WTC11 (cell line): ENCODE measurements at regions not wholly inside any gene's neighbourhood (a gene's known extent, or its start where the extent isn't known, plus 50 kb on each side); places are given as distances from the start of the nearest gene placed in this dataset.

Source experiments
- ATF1 ChIP-seq: sonication (generic); formaldehyde crosslinking; IDR thresholded peaks from 2 replicates; pipeline ENCODE4 v1.8.1; 2023; ENCODE audit warnings: mild to moderate bottlenecking, moderate library complexity, missing genetic modification reagents
- CTCF ChIP-seq: fragments of 200-600 bp; IDR thresholded peaks from 2 replicates; pipeline ENCODE4 v1.8.0; 2022; ENCODE audit warnings: antibody characterized with exemption
- ELF4 ChIP-seq: sonication (generic); formaldehyde crosslinking; IDR thresholded peaks from 2 replicates; pipeline ENCODE4 v1.8.1; 2022; ENCODE audit warnings: low read depth, mild to moderate bottlenecking, moderate library complexity, missing genetic modification reagents
- IRF1 ChIP-seq: sonication (generic); formaldehyde crosslinking; IDR thresholded peaks from 2 replicates; pipeline ENCODE4 v1.8.0; 2023; ENCODE audit warnings: missing genetic modification reagents
- NFATC4 ChIP-seq: fragments of 250-450 bp; sonication (Bioruptor Pico); IDR thresholded peaks from 2 replicates; pipeline ENCODE4 v1.9.0; 2021; ENCODE audit warnings: mild to moderate bottlenecking
- TCF7 ChIP-seq: sonication (generic); formaldehyde crosslinking; IDR thresholded peaks from 2 replicates; pipeline ENCODE4 v1.8.0; 2022; ENCODE audit warnings: mild to moderate bottlenecking, low read depth, missing genetic modification reagents, moderate library complexity
- USF2 ChIP-seq: sonication (generic); formaldehyde crosslinking; IDR thresholded peaks from 2 replicates; pipeline ENCODE4 v1.8.1; 2023; ENCODE audit warnings: mild to moderate bottlenecking, missing genetic modification reagents, moderate library complexity
- TF ChIP-seq, protein P1 (sequence below): fragments of 250-450 bp; sonication (Bioruptor Pico); IDR thresholded peaks from 2 replicates; pipeline ENCODE4 v1.9.0; 2021; ENCODE audit warnings: mild to moderate bottlenecking
- TF ChIP-seq, protein P2 (sequence below): sonication (generic); formaldehyde crosslinking; conservative IDR thresholded peaks from 2 replicates; pipeline ENCODE4 v1.8.1; 2022; ENCODE audit warnings: mild to moderate bottlenecking, missing genetic modification reagents

- TF ChIP-seq IRF1 (CRISPR knock-in tag) (no peak), ATF1 (CRISPR knock-in tag) (no peak), CTCF (no peak), USF2 (no peak), ELF4 (CRISPR knock-in tag) (no peak), TCF7 (CRISPR knock-in tag) (no peak), NFATC4 (CRISPR knock-in tag) (no peak)
- TF ChIP-seq, protein P1, sequence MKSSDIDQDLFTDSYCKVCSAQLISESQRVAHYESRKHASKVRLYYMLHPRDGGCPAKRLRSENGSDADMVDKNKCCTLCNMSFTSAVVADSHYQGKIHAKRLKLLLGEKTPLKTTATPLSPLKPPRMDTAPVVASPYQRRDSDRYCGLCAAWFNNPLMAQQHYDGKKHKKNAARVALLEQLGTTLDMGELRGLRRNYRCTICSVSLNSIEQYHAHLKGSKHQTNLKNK (CRISPR knock-in tag): no peak
- TF ChIP-seq, protein P2, sequence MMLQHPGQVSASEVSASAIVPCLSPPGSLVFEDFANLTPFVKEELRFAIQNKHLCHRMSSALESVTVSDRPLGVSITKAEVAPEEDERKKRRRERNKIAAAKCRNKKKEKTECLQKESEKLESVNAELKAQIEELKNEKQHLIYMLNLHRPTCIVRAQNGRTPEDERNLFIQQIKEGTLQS (CRISPR knock-in tag): no peak
Measured at GRCh38 chrX:88853925-88854324, 106.9 kb downstream of the CPXCR1 start.
